Epithelial cell of prostate (primary cell): ENCODE measurements at regions not wholly inside any gene's neighbourhood (a gene's known extent, or its start where the extent isn't known, plus 50 kb on each side); places are given as distances from the start of the nearest gene placed in this dataset.

Experiments used
- DNase-seq: peaks from one replicate; pipeline ENCODE4 v3.0.0-alpha.2; 2011; ENCODE audit warnings: low read depth, low spot score
- H3K27ac ChIP-seq: fragments of 450-650 bp; 2 replicates; pipeline ENCODE4 v1.5.1; 2017; ENCODE audit warnings: mild to moderate bottlenecking

- no peak overlapping the region for H3K27ac ChIP-seq
- DNase-seq = no peak
Observed at GRCh38 chr3:134079761-134080160, 50.0 kb upstream of the SLCO2A1 start.
